ENCODE measurements at regions not wholly inside any gene's neighbourhood (a gene's known extent, or its start where the extent isn't known, plus 50 kb on each side); places are given as distances from the start of the nearest gene placed in this dataset.
A peak's percentile ranks its signal among the peaks of the same experiment; 100 is the strongest.

- H4K91ac ChIP-seq (ENCODE audit: low read depth, low read length), result no peak overlapping the region
- no peaks in the 10 kb centered on the region for H3K36me3 ChIP-seq (ENCODE audit: control insufficient read depth in 1 of 2, insufficient read depth in 2 of 2, low read length in 2 of 2)
- H3K27ac ChIP-seq (ENCODE audit: low read depth, low read length), result no peak overlapping the region
These were observed 154.0 kb downstream of the SPP2 start for GRCh38 chr2:234204480-234204879.

GRCh38 chr2:234203135-234203984, 152.9 kb downstream of the SPP2 start:
- Histone ChIP-seq H3K36me3 (ENCODE audit: control insufficient read depth in 1 of 2, insufficient read depth in 2 of 2, low read length in 2 of 2) (no peaks in the 10 kb centered on the region), H3K9ac (ENCODE audit: low read length) (no peak overlapping the region), H3K79me1 (ENCODE audit: low read length) (no peaks in the 10 kb centered on the region), H3K23ac (ENCODE audit: low read length) (no peak overlapping the region), H3K18ac (ENCODE audit: low read length) (no peak overlapping the region), H2BK12ac (ENCODE audit: low read length) (no peak overlapping the region), H3K79me2 (ENCODE audit: control insufficient read depth, insufficient read depth, low read length, poor library complexity) (no peaks in the 10 kb centered on the region), H2BK5ac (ENCODE audit: low read depth, low read length, poor library complexity) (no peak overlapping the region), H4K8ac (ENCODE audit: low read depth, low read length) (no peak overlapping the region), H3K4me2 (ENCODE audit: low read length) (no peak overlapping the region), H2BK120ac (ENCODE audit: insufficient read depth, low read length, poor library complexity) (no peak overlapping the region), H3K14ac (ENCODE audit: low read length) (no peak overlapping the region), H4K91ac (ENCODE audit: low read depth, low read length) (no peak overlapping the region), H3K4ac (ENCODE audit: low read depth, low read length) (no peak overlapping the region), H3K4me1 (ENCODE audit: control insufficient read depth in 1 of 2, insufficient read depth in 2 of 2, low read length in 2 of 2) (no peaks in the 10 kb centered on the region), H3K9me3 (ENCODE audit: insufficient read depth, low read depth, low read length) (no peaks in the 10 kb centered on the region), H2AFZ (ENCODE audit: insufficient read depth, low read length, poor library complexity) (no peak overlapping the region), H4K12ac (ENCODE audit: low read depth, low read length) (no peak overlapping the region), H3K4me3 (ENCODE audit: low read depth, low read length) (no peak overlapping the region), H3K27ac (ENCODE audit: low read depth, low read length) (no peak overlapping the region), H3K27me3 (ENCODE audit: insufficient read depth, low read length) (no peaks in the 10 kb centered on the region), H2AK5ac (ENCODE audit: low read length) (no peak overlapping the region)
- peak in 1 of 2 donors; percentile 15 for DNase-seq
- WGBS (ENCODE audit: extremely low coverage, insufficient coverage, insufficient read length), result no CpG with 5 or more reads among the region's 12 CpGs

More at GRCh38 chr2:234204480-234204879, 154.0 kb downstream of the SPP2 start:
- no peak for DNase-seq
- Histone ChIP-seq H3K79me2 (ENCODE audit: control insufficient read depth, insufficient read depth, low read length, poor library complexity) (no peaks in the 10 kb centered on the region), H2AK5ac (ENCODE audit: low read length) (no peak overlapping the region), H3K18ac (ENCODE audit: low read length) (no peak overlapping the region), H4K12ac (ENCODE audit: low read depth, low read length) (no peak overlapping the region), H2AFZ (ENCODE audit: insufficient read depth, low read length, poor library complexity) (no peak overlapping the region), H3K9ac (ENCODE audit: low read length) (no peak overlapping the region), H3K14ac (ENCODE audit: low read length) (no peak overlapping the region), H2BK12ac (ENCODE audit: low read length) (no peak overlapping the region), H2BK120ac (ENCODE audit: insufficient read depth, low read length, poor library complexity) (no peak overlapping the region), H3K27me3 (ENCODE audit: insufficient read depth, low read length) (no peaks in the 10 kb centered on the region), H3K4me2 (ENCODE audit: low read length) (no peak overlapping the region), H3K23ac (ENCODE audit: low read length) (no peak overlapping the region), H4K8ac (ENCODE audit: low read depth, low read length) (no peak overlapping the region), H3K9me3 (ENCODE audit: insufficient read depth, low read depth, low read length) (no peaks in the 10 kb centered on the region), H3K4me1 (ENCODE audit: control insufficient read depth in 1 of 2, insufficient read depth in 2 of 2, low read length in 2 of 2) (no peaks in the 10 kb centered on the region), H3K4me3 (ENCODE audit: low read depth, low read length) (no peak overlapping the region), H3K79me1 (ENCODE audit: low read length) (no peaks in the 10 kb centered on the region), H3K4ac (ENCODE audit: low read depth, low read length) (no peak overlapping the region), H2BK5ac (ENCODE audit: low read depth, low read length, poor library complexity) (no peak overlapping the region)
- WGBS (ENCODE audit: extremely low coverage, insufficient coverage, insufficient read length), result no CpG with 5 or more reads among the region's 1 CpG

GRCh38 chr2:234202601-234203000, 152.1 kb downstream of the SPP2 start:
- H3K79me1 ChIP-seq (ENCODE audit: low read length), result no peaks in the 10 kb centered on the region
- no CpG with 5 or more reads among the region's 2 CpGs for WGBS (ENCODE audit: extremely low coverage, insufficient coverage, insufficient read length)
- no peak overlapping the region for H2BK5ac ChIP-seq (ENCODE audit: low read depth, low read length, poor library complexity)

GRCh38 chr2:234199996-234200395, 149.5 kb downstream of the SPP2 start:
- no peaks in the 10 kb centered on the region for H3K4me1 ChIP-seq (ENCODE audit: control insufficient read depth in 1 of 2, insufficient read depth in 2 of 2, low read length in 2 of 2)
- no peaks in the 10 kb centered on the region for H3K27me3 ChIP-seq (ENCODE audit: insufficient read depth, low read length)
- H3K23ac ChIP-seq (ENCODE audit: low read length), result no peak overlapping the region
- H4K12ac ChIP-seq (ENCODE audit: low read depth, low read length), result no peak overlapping the region
- no peak overlapping the region for H2BK12ac ChIP-seq (ENCODE audit: low read length)
- H3K79me2 ChIP-seq (ENCODE audit: control insufficient read depth, insufficient read depth, low read length, poor library complexity), result no peaks in the 10 kb centered on the region
- DNase-seq, result no peak
- H2BK120ac ChIP-seq (ENCODE audit: insufficient read depth, low read length, poor library complexity), result no peak overlapping the region
- no peak overlapping the region for H3K14ac ChIP-seq (ENCODE audit: low read length)
- H3K36me3 ChIP-seq (ENCODE audit: control insufficient read depth in 1 of 2, insufficient read depth in 2 of 2, low read length in 2 of 2), result no peaks in the 10 kb centered on the region
- no peaks in the 10 kb centered on the region for H3K9me3 ChIP-seq (ENCODE audit: insufficient read depth, low read depth, low read length)
- H3K9ac ChIP-seq (ENCODE audit: low read length), result no peak overlapping the region
- no peak overlapping the region for H3K18ac ChIP-seq (ENCODE audit: low read length)
- no peak overlapping the region for H4K8ac ChIP-seq (ENCODE audit: low read depth, low read length)
- H2AK5ac ChIP-seq (ENCODE audit: low read length), result no peak overlapping the region
- no peak overlapping the region for H3K4me3 ChIP-seq (ENCODE audit: low read depth, low read length)
- no peak overlapping the region for H3K27ac ChIP-seq (ENCODE audit: low read depth, low read length)
- no peak overlapping the region for H2AFZ ChIP-seq (ENCODE audit: insufficient read depth, low read length, poor library complexity)
- no peak overlapping the region for H2BK5ac ChIP-seq (ENCODE audit: low read depth, low read length, poor library complexity)
- no peaks in the 10 kb centered on the region for H3K79me1 ChIP-seq (ENCODE audit: low read length)
- H3K4me2 ChIP-seq (ENCODE audit: low read length), result no peak overlapping the region
- WGBS (ENCODE audit: extremely low coverage, insufficient coverage, insufficient read length), result no CpG with 5 or more reads among the region's 3 CpGs
- H3K4ac ChIP-seq (ENCODE audit: low read depth, low read length), result no peak overlapping the region
- H4K91ac ChIP-seq (ENCODE audit: low read depth, low read length), result no peak overlapping the region

More at GRCh38 chr2:234202601-234203000, 152.1 kb downstream of the SPP2 start:
- no peak for DNase-seq
- Histone ChIP-seq H3K14ac (ENCODE audit: low read length) (no peak overlapping the region), H2AK5ac (ENCODE audit: low read length) (no peak overlapping the region), H4K8ac (ENCODE audit: low read depth, low read length) (no peak overlapping the region), H3K23ac (ENCODE audit: low read length) (no peak overlapping the region), H3K4me2 (ENCODE audit: low read length) (no peak overlapping the region), H2AFZ (ENCODE audit: insufficient read depth, low read length, poor library complexity) (no peak overlapping the region), H3K4me3 (ENCODE audit: low read depth, low read length) (no peak overlapping the region), H3K79me2 (ENCODE audit: control insufficient read depth, insufficient read depth, low read length, poor library complexity) (no peaks in the 10 kb centered on the region), H3K18ac (ENCODE audit: low read length) (no peak overlapping the region), H3K4ac (ENCODE audit: low read depth, low read length) (no peak overlapping the region), H3K9me3 (ENCODE audit: insufficient read depth, low read depth, low read length) (no peaks in the 10 kb centered on the region), H2BK120ac (ENCODE audit: insufficient read depth, low read length, poor library complexity) (no peak overlapping the region), H3K27ac (ENCODE audit: low read depth, low read length) (no peak overlapping the region), H3K36me3 (ENCODE audit: control insufficient read depth in 1 of 2, insufficient read depth in 2 of 2, low read length in 2 of 2) (no peaks in the 10 kb centered on the region), H2BK12ac (ENCODE audit: low read length) (no peak overlapping the region), H3K9ac (ENCODE audit: low read length) (no peak overlapping the region), H4K12ac (ENCODE audit: low read depth, low read length) (no peak overlapping the region), H3K4me1 (ENCODE audit: control insufficient read depth in 1 of 2, insufficient read depth in 2 of 2, low read length in 2 of 2) (no peaks in the 10 kb centered on the region), H3K27me3 (ENCODE audit: insufficient read depth, low read length) (no peaks in the 10 kb centered on the region), H4K91ac (ENCODE audit: low read depth, low read length) (no peak overlapping the region)
